ENCODE measurements at regions not wholly inside any gene's neighbourhood (a gene's known extent, or its start where the extent isn't known, plus 50 kb on each side); places are given as distances from the start of the nearest gene placed in this dataset.

DNA sequence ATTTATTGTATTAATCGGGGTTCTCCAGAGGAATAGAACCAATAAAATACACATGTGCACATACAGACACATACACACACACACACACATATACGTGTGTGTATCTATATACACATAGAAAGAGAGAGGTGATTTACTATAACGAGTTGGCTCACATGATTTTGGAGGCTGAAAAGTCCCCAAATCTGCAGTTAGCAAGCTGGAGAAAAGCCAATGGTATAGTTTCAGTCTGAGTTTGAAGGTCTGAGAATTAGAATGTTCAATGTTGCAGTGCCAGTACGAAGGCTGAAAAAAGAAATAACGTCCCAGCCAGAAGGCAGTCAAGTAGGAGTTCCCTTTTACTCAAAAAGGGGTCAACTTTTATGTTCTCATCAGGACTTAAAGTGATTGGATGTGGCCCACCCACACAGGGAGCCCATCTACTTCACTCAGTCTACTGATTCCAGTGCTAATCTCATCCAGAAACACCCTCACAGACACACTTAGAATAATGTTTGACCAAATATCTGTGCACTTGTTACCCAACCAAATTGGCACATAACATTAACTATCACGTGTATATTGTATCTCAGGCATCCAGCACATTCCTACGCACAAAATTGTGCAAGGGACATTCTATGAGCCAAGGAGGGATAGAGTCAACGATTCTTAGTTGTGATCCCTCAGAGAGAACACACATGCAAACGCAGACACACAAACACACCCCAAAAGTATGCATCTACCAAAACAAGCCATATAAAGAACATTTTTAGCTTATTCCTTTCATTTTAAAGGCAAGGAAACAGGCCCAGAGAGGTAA lies 195.5 kb upstream of the DUSP10 start:
- H4K20me1 ChIP-seq (ENCODE audit: insufficient read depth, low read length) = no peaks in the 10 kb centered on the region

DNA sequence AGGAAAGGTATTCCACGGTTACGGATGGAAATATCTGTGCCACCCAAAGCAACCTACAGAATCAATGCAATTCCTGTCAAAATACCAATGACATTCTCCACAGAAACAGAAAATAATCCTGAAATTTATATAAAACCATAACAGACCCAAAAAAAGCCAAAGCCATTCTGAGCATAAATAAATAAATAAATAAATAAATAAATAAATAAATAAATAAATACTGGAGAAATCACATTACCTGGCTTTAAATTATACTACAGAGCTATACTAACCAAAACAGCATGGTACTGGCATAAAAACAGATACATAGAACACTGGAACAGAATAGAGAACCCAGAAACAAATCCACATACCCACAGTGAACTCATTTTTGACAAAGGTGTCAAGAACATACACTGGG lies 191.9 kb upstream of the DUSP10 start:
- TF ChIP-seq, protein P1, sequence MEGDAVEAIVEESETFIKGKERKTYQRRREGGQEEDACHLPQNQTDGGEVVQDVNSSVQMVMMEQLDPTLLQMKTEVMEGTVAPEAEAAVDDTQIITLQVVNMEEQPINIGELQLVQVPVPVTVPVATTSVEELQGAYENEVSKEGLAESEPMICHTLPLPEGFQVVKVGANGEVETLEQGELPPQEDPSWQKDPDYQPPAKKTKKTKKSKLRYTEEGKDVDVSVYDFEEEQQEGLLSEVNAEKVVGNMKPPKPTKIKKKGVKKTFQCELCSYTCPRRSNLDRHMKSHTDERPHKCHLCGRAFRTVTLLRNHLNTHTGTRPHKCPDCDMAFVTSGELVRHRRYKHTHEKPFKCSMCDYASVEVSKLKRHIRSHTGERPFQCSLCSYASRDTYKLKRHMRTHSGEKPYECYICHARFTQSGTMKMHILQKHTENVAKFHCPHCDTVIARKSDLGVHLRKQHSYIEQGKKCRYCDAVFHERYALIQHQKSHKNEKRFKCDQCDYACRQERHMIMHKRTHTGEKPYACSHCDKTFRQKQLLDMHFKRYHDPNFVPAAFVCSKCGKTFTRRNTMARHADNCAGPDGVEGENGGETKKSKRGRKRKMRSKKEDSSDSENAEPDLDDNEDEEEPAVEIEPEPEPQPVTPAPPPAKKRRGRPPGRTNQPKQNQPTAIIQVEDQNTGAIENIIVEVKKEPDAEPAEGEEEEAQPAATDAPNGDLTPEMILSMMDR (IDR thresholded peaks at IDR 0.05; ENCODE audit: extremely low read depth, low read depth, low read length) = no peak
- Histone ChIP-seq H3K27ac (ENCODE audit: low read depth, low read length) (no peak overlapping the region), H2AFZ (ENCODE audit: low read length) (no peak overlapping the region), H3K4me3 (ENCODE audit: insufficient read depth, low read length) (no peak overlapping the region), H3K9me3 (ENCODE audit: low read depth, low read length) (no peaks in the 10 kb centered on the region), H3K79me2 (ENCODE audit: insufficient read depth, low read length) (no peaks in the 10 kb centered on the region), H4K20me1 (ENCODE audit: insufficient read depth, low read length) (no peaks in the 10 kb centered on the region), H3K4me1 (ENCODE audit: insufficient read depth, low read length) (no peaks in the 10 kb centered on the region), H3K4me2 (ENCODE audit: insufficient read depth, low read length) (no peak overlapping the region), H3K36me3 (ENCODE audit: insufficient read depth, low read length) (no peaks in the 10 kb centered on the region), H3K27me3 (ENCODE audit: insufficient read depth, low read length) (no peaks in the 10 kb centered on the region)
- DNase-seq (ENCODE audit: insufficient read length, low spot score, missing footprints) = no peak

More for the DNA sequence above, 195.5 kb upstream of the DUSP10 start:
- H3K9me3 ChIP-seq (ENCODE audit: low read depth, low read length) = no peaks in the 10 kb centered on the region
- no peaks in the 10 kb centered on the region for H3K27me3 ChIP-seq (ENCODE audit: insufficient read depth, low read length)
- H3K4me3 ChIP-seq (ENCODE audit: insufficient read depth, low read length) = no peak overlapping the region
- TF ChIP-seq, protein P1 (IDR thresholded peaks at IDR 0.05; ENCODE audit: extremely low read depth, low read depth, low read length) = no peak
- H3K79me2 ChIP-seq (ENCODE audit: insufficient read depth, low read length) = no peaks in the 10 kb centered on the region
- no peaks in the 10 kb centered on the region for H3K36me3 ChIP-seq (ENCODE audit: insufficient read depth, low read length)
- no peak for DNase-seq (ENCODE audit: insufficient read length, low spot score, missing footprints)
- no peaks in the 10 kb centered on the region for H3K4me1 ChIP-seq (ENCODE audit: insufficient read depth, low read length)
- H3K27ac ChIP-seq (ENCODE audit: low read depth, low read length) = no peak overlapping the region
- H3K4me2 ChIP-seq (ENCODE audit: insufficient read depth, low read length) = no peak overlapping the region
- H2AFZ ChIP-seq (ENCODE audit: low read length) = no peak overlapping the region

DNA sequence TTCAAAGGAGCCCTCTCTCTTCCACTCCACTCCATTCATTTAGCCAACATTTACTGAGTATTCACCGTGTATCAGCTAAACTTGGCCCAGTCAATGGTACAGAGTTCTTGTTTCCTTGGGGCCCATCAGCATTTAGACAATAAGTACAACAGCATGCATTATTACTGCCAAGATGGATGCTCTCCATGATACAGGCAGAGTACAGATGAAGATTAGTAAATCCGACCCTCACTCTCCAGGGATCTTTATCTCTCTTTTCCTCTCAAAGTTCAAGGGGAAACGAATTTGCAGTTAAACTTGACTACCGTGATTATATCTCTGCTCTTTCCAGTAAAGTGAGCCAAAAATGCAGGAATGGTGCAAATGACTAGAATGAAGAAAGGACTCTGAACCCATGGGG lies 184.6 kb upstream of the DUSP10 start:
- H3K4me2 ChIP-seq (ENCODE audit: insufficient read depth, low read length) = no peak overlapping the region
- TF ChIP-seq, protein P1 (IDR thresholded peaks at IDR 0.05; ENCODE audit: extremely low read depth, low read depth, low read length) = no peak
- no peaks in the 10 kb centered on the region for H3K9me3 ChIP-seq (ENCODE audit: low read depth, low read length)
- DNase-seq (ENCODE audit: insufficient read length, low spot score, missing footprints) = no peak
- no peaks in the 10 kb centered on the region for H4K20me1 ChIP-seq (ENCODE audit: insufficient read depth, low read length)
- H3K4me3 ChIP-seq (ENCODE audit: insufficient read depth, low read length) = no peak overlapping the region
- peak overlapping the region; percentile 88 for H2AFZ ChIP-seq (ENCODE audit: low read length)
- peaks cover 12% of the 10 kb centered on the region for H3K4me1 ChIP-seq (ENCODE audit: insufficient read depth, low read length)
- H3K79me2 ChIP-seq (ENCODE audit: insufficient read depth, low read length) = no peaks in the 10 kb centered on the region
- peak overlapping the region; percentile 8 for H3K27ac ChIP-seq (ENCODE audit: low read depth, low read length)
- H3K36me3 ChIP-seq (ENCODE audit: insufficient read depth, low read length) = no peaks in the 10 kb centered on the region
- no peaks in the 10 kb centered on the region for H3K27me3 ChIP-seq (ENCODE audit: insufficient read depth, low read length)

DNA sequence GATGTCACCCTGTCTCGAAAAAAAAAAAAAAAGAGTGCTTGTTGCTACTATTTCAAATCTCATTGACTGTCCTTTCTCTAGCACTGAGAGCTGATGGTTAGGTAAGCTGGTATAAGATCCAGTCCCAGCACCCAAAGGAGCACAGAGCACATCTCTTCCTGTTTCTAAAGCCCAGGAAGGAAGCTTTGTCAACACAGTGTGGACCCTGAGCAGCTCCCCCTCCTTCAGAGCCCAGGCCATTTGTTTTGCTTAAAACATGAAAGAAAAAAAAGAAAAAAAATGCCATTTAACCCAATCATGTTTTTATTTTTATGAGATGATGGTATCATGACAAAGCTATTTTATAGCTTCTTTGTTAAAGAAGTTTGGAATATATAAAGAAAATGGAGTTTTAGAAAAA lies 184.1 kb upstream of the DUSP10 start:
- no peaks in the 10 kb centered on the region for H3K9me3 ChIP-seq (ENCODE audit: low read depth, low read length)
- no peaks in the 10 kb centered on the region for H3K36me3 ChIP-seq (ENCODE audit: insufficient read depth, low read length)
- no peaks in the 10 kb centered on the region for H3K27me3 ChIP-seq (ENCODE audit: insufficient read depth, low read length)
- H3K4me2 ChIP-seq (ENCODE audit: insufficient read depth, low read length) = no peak overlapping the region
- peak overlapping the region; percentile 71 for H2AFZ ChIP-seq (ENCODE audit: low read length)
- peak; percentile 26 for DNase-seq (ENCODE audit: insufficient read length, low spot score, missing footprints)
- no peaks in the 10 kb centered on the region for H4K20me1 ChIP-seq (ENCODE audit: insufficient read depth, low read length)
- no peaks in the 10 kb centered on the region for H3K79me2 ChIP-seq (ENCODE audit: insufficient read depth, low read length)
- peak overlapping the region; percentile 8 for H3K27ac ChIP-seq (ENCODE audit: low read depth, low read length)
- H3K4me1 ChIP-seq (ENCODE audit: insufficient read depth, low read length) = peaks cover 12% of the 10 kb centered on the region
- no peak overlapping the region for H3K4me3 ChIP-seq (ENCODE audit: insufficient read depth, low read length)
- TF ChIP-seq, protein P1 (IDR thresholded peaks at IDR 0.05; ENCODE audit: extremely low read depth, low read depth, low read length) = no peak
